ENCODE measurements at regions not wholly inside any gene's neighbourhood (a gene's known extent, or its start where the extent isn't known, plus 50 kb on each side); places are given as distances from the start of the nearest gene placed in this dataset.

DNA sequence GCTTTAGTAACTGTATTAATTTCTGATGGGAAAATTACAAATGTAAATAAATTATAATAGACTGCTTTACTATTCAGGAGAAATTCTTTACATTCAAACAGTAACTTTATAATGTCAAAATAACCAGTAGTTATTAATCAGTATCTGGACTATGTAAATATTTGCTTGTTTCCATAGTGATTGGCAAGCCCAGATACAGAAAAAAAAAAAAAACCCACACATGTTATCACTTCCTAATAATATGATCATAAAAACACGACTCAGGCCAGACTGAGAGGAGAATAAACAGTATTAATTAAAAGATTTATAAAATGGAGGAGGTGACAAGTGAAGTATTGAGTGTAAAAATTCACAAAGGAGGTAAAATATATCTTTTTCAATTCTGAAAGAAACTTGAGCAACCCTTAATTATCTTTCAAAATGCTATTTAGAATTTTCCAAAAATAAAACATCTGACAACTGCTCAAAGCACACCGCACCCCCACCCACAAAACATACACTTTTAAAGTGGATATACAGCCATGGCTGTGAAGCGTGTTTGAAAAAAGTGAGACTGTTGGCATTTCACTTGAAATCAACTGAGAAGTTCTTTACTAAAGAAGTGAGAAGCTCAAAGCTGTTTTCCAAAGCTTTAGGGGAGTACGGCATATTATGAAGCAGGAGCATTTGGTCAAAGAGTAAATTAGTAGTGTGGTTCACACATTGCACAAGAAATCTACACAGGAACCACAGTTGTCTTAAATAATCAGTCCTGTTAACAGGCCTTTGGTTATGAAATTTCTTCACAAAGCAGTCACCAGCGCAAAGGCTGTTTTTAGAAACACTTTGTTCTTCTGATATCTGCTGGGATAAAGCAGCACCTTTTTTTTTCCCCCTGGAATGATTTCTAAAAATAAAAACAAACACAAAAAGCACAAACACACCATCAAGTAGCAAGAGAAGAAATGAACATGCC lies 475.8 kb downstream of the TXNL1 start:
- FAIRE-seq (no peak), DNase-seq (ENCODE audit: low read depth in 1 of 2, low spot score in 1 of 2) (no peak), ATAC-seq (no peak)
- H3K9me3 ChIP-seq, result no peaks in the 10 kb centered on the region
- ChIA-PET POLR2A (no interaction called here), CTCF (no interaction called here)
- H3K4me2 ChIP-seq, result no peak overlapping the region
- WGBS (ENCODE audit: missing lambda C conversion rate), result 59% methylated on average over 5 of the region's 5 CpGs
- no peak overlapping the region for H3K4me3 ChIP-seq
- peaks cover 7% of the 10 kb centered on the region; the same call in 2 of the 3 replicates for H3K4me1 ChIP-seq
- H3K27ac ChIP-seq, result no peak overlapping the region
- TF ChIP-seq EHF (CRISPR knock-in tag; IDR thresholded peaks at IDR 0.05) (no peak), NPAS2 (CRISPR knock-in tag; IDR thresholded peaks at IDR 0.05; ENCODE audit: borderline replicate concordance) (no peak), BHLHE40 (IDR thresholded peaks at IDR 0.05; ENCODE audit: low read depth, low read length) (no peak), MYC (IDR thresholded peaks at IDR 0.05; ENCODE audit: borderline replicate concordance, low read length) (no peak), CBX2 (IDR thresholded peaks at IDR 0.05; ENCODE audit: borderline replicate concordance, low read depth) (no peak), RARB (CRISPR knock-in tag; IDR thresholded peaks at IDR 0.05) (no peak), KDM1A (IDR thresholded peaks at IDR 0.05; ENCODE audit: low read depth) (no peak), GATA3 (IDR thresholded peaks at IDR 0.05; ENCODE audit: borderline replicate concordance) (no peak), JUN (IDR thresholded peaks at IDR 0.05) (no peak), RCOR1 (IDR thresholded peaks at IDR 0.05; ENCODE audit: low read depth, low read length) (no peak), NR3C1 (IDR thresholded peaks at IDR 0.05) (no peak), ZFP36 (IDR thresholded peaks at IDR 0.05; ENCODE audit: borderline replicate concordance, partially characterized antibody) (no peak), HOXB13 (CRISPR knock-in tag; IDR thresholded peaks at IDR 0.05; ENCODE audit: low read depth) (no peak), CHD4 (IDR thresholded peaks at IDR 0.05; ENCODE audit: borderline replicate concordance) (no peak), EHMT2 (IDR thresholded peaks at IDR 0.05; ENCODE audit: low read depth) (no peak), TFCP2L1 (CRISPR knock-in tag; IDR thresholded peaks at IDR 0.05) (no peak)
- TF ChIP-seq, protein P1, sequence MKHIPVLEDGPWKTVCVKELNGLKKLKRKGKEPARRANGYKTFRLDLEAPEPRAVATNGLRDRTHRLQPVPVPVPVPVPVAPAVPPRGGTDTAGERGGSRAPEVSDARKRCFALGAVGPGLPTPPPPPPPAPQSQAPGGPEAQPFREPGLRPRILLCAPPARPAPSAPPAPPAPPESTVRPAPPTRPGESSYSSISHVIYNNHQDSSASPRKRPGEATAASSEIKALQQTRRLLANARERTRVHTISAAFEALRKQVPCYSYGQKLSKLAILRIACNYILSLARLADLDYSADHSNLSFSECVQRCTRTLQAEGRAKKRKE (CRISPR knock-in tag; IDR thresholded peaks at IDR 0.05; ENCODE audit: low read depth), result no peak
- TF ChIP-seq, protein P2, sequence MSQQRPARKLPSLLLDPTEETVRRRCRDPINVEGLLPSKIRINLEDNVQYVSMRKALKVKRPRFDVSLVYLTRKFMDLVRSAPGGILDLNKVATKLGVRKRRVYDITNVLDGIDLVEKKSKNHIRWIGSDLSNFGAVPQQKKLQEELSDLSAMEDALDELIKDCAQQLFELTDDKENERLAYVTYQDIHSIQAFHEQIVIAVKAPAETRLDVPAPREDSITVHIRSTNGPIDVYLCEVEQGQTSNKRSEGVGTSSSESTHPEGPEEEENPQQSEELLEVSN (IDR thresholded peaks at IDR 0.05; ENCODE audit: borderline replicate concordance, low read depth), result no peak
- TF ChIP-seq, protein P3, sequence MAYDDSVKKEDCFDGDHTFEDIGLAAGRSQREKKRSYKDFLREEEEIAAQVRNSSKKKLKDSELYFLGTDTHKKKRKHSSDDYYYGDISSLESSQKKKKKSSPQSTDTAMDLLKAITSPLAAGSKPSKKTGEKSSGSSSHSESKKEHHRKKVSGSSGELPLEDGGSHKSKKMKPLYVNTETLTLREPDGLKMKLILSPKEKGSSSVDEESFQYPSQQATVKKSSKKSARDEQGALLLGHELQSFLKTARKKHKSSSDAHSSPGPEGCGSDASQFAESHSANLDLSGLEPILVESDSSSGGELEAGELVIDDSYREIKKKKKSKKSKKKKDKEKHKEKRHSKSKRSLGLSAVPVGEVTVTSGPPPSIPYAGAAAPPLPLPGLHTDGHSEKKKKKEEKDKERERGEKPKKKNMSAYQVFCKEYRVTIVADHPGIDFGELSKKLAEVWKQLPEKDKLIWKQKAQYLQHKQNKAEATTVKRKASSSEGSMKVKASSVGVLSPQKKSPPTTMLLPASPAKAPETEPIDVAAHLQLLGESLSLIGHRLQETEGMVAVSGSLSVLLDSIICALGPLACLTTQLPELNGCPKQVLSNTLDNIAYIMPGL (CRISPR knock-in tag; IDR thresholded peaks at IDR 0.05; ENCODE audit: borderline replicate concordance), result no peak
- TF ChIP-seq, protein P4, sequence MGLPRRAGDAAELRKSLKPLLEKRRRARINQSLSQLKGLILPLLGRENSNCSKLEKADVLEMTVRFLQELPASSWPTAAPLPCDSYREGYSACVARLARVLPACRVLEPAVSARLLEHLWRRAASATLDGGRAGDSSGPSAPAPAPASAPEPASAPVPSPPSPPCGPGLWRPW (IDR thresholded peaks at IDR 0.05), result no peak

DNA sequence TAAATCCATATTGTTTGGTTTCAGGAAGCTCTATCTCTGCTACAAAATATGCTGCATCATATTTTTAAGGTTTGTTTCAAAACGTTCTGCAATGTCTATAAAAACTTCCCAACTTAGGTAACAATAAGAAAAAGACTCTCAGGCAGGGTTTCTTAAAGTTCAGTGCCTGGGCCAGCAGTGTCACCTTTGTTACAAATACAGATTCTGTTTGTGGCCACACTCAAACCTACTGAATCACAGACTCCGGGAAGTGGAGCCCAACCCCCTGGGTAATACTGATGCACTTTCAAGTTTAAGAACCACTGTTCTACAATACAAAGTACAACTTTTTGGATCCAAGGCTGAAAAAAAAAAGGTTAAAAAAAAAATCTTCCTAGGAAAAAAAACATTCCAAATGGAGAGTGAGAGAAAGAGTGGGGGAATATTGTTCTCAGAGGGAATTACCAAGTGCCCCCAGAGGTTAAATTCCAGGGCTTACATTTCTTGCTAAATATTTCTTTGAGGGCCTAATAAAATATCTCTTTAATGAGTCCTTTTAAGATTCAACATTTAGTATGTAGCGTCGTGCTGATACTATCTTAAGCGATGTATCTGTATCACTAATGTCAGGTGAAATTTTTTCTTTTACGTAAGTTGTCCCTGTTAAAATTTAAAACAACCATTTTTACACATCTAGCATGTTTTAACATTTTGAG lies 476.7 kb downstream of the TXNL1 start:
- CTCF ChIA-PET, result no interaction called here
- H3K4me1 ChIP-seq, result no peaks in the 10 kb centered on the region
- whole genome bisulfite sequencing (ENCODE audit: missing lambda C conversion rate), result 73% methylated on average over 6 of the region's 6 CpGs
- POLR2A ChIA-PET, result no interaction called here
- FAIRE-seq, result no peak
- H3K4me3 ChIP-seq, result no peak overlapping the region
- no peak overlapping the region for H3K27ac ChIP-seq
- ATAC-seq, result no peak
- DNase-seq (ENCODE audit: low read depth in 1 of 2, low spot score in 1 of 2), result no peak
- no peak overlapping the region for H3K4me2 ChIP-seq
- no peaks in the 10 kb centered on the region for H3K9me3 ChIP-seq
- TF ChIP-seq, protein P5, sequence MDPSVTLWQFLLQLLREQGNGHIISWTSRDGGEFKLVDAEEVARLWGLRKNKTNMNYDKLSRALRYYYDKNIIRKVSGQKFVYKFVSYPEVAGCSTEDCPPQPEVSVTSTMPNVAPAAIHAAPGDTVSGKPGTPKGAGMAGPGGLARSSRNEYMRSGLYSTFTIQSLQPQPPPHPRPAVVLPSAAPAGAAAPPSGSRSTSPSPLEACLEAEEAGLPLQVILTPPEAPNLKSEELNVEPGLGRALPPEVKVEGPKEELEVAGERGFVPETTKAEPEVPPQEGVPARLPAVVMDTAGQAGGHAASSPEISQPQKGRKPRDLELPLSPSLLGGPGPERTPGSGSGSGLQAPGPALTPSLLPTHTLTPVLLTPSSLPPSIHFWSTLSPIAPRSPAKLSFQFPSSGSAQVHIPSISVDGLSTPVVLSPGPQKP (IDR thresholded peaks at IDR 0.05; ENCODE audit: low read depth, low read length), result no peak
- TF ChIP-seq MAZ (IDR thresholded peaks at IDR 0.05; ENCODE audit: borderline replicate concordance, low read depth, low read length), result no peak
- no peak for TF ChIP-seq SMC3 (IDR thresholded peaks at IDR 0.05)
- no peak for TF ChIP-seq CHD2 (IDR thresholded peaks at IDR 0.05; ENCODE audit: low read length, partially characterized antibody)
- TF ChIP-seq HOXA7 (CRISPR knock-in tag; IDR thresholded peaks at IDR 0.05), result no peak
- no peak for TF ChIP-seq RARB (CRISPR knock-in tag; IDR thresholded peaks at IDR 0.05)
- no peak for TF ChIP-seq NR3C1 (IDR thresholded peaks at IDR 0.05)
- TF ChIP-seq, protein P6, sequence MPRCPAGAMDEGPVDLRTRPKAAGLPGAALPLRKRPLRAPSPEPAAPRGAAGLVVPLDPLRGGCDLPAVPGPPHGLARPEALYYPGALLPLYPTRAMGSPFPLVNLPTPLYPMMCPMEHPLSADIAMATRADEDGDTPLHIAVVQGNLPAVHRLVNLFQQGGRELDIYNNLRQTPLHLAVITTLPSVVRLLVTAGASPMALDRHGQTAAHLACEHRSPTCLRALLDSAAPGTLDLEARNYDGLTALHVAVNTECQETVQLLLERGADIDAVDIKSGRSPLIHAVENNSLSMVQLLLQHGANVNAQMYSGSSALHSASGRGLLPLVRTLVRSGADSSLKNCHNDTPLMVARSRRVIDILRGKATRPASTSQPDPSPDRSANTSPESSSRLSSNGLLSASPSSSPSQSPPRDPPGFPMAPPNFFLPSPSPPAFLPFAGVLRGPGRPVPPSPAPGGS (IDR thresholded peaks at IDR 0.05), result no peak
- TF ChIP-seq, protein P1 (CRISPR knock-in tag; IDR thresholded peaks at IDR 0.05; ENCODE audit: low read depth), result no peak
- TF ChIP-seq POLR2AphosphoS2 (conservative IDR thresholded peaks at IDR 0.05; ENCODE audit: low read length), result no peak
